Upper lobe of left lung (tissue), 6 donors: ENCODE measurements at regions not wholly inside any gene's neighbourhood (a gene's known extent, or its start where the extent isn't known, plus 50 kb on each side); places are given as distances from the start of the nearest gene placed in this dataset.

Experiments used
- ATAC-seq, 2 donors: fragments of 200-7000 bp; cut with Tn5 transposase; one replicate each; pipeline ENCODE4 v1.9.1; 2022; ENCODE audit warnings: mild to moderate bottlenecking in 2 of 2, moderate library complexity in 2 of 2; ENCODE audit not compliant: low FRiP score in 2 of 2
- DNase-seq, 2 donors: peaks; one replicate each; pipeline ENCODE4 v3.0.0-alpha.2; 2019 to 2020
- H3K27ac ChIP-seq, 4 donors: fragments of 200-600 bp; sonication (generic); one replicate each; pipeline ENCODE4 v1.5.1; 2016 to 2019
- H3K27me3 ChIP-seq, 4 donors: fragments of 200-600 bp; sonication (generic); one replicate each; pipeline ENCODE4 v1.5.1; 2017 to 2019
- H3K36me3 ChIP-seq, 4 donors: fragments of 200-600 bp; sonication (generic); one replicate each; pipeline ENCODE4 v1.5.1; 2016 to 2019
- H3K4me1 ChIP-seq, 4 donors: fragments of 200-600 bp; sonication (generic); one replicate each; pipeline ENCODE4 v1.5.1; 2018 to 2019
- H3K4me3 ChIP-seq, 4 donors: fragments of 200-600 bp; sonication (generic); one replicate each; pipeline ENCODE4 v1.5.1; 2017 to 2019; ENCODE audit warnings: mild to moderate bottlenecking in 2 of 4, moderate library complexity in 1 of 4
- H3K9me3 ChIP-seq, 4 donors: fragments of 200-600 bp; sonication (generic); one replicate each; pipeline ENCODE4 v1.5.1; 2018 to 2019
- CTCF ChIP-seq, 6 experiments: fragments of 450-650 bp in 4 of 6; fragments of 200-600 bp in 2 of 6; sonication (generic) in 2 of 6; IDR thresholded peaks; one replicate each; pipeline ENCODE4 v1.5.1; 2016 to 2019; ENCODE audit warnings: antibody characterized with exemption in 6 of 6
- EP300 ChIP-seq, 4 donors: sonication (generic); formaldehyde crosslinking; IDR thresholded peaks; one replicate each; pipeline ENCODE4 v1.5.1; 2017; ENCODE audit warnings: antibody characterized with exemption in 4 of 4, control low read depth in 2 of 4
- POLR2A ChIP-seq, 4 donors: fragments of 450-650 bp; IDR thresholded peaks; one replicate each; pipeline ENCODE4 v1.5.1; 2016 to 2017; ENCODE audit warnings: antibody characterized with exemption in 4 of 4, mild to moderate bottlenecking in 2 of 4
- POLR2AphosphoS5 ChIP-seq, 2 donors: sonication (generic); formaldehyde crosslinking; IDR thresholded peaks; one replicate each; pipeline ENCODE4 v1.5.1; 2017; ENCODE audit warnings: antibody characterized with exemption in 2 of 2
- WGBS, 2 donors: methylation state at CpG; one replicate each; pipeline ENCODE4 v1.1.5; 2017 to 2018; 5-methylcytosine and 5-hydroxymethylcytosine counted together
- donor health status: DM: no; HTN: no; CAD: no; lungs with moderate emphysema.
- donor health status: DM: no; HTN: yes; CAD: no; lungs with severe emphysema.

- Histone ChIP-seq H3K4me3 (no peak overlapping the region), H3K9me3 (no peaks in the 10 kb centered on the region), H3K27ac (no peak overlapping the region), H3K36me3 (no peaks in the 10 kb centered on the region), H3K4me1 (no peaks in the 10 kb centered on the region), H3K27me3 (no peaks in the 10 kb centered on the region)
- TF ChIP-seq POLR2A (IDR thresholded peaks at IDR 0.05) (no peak), CTCF (IDR thresholded peaks at IDR 0.05) (no peak), POLR2AphosphoS5 (IDR thresholded peaks at IDR 0.05) (no peak), EP300 (IDR thresholded peaks at IDR 0.05) (no peak)
- ATAC-seq, result no peak
- peak in 1 of 2 donors; percentile 29 for DNase-seq
- WGBS, 2 donors, result 65 to 71% methylated on average over 1 to 6 of the region's 6 CpGs
These were observed 150.8 kb downstream of the RBMX2 start for GRCh38 chrX:130552444-130553073.

- Histone ChIP-seq H3K27ac (no peak overlapping the region), H3K4me3 (no peak overlapping the region), H3K4me1 (no peaks in the 10 kb centered on the region), H3K36me3 (no peaks in the 10 kb centered on the region), H3K27me3 (no peaks in the 10 kb centered on the region), H3K9me3 (no peaks in the 10 kb centered on the region)
- ATAC-seq (no peak), DNase-seq (no peak)
- TF ChIP-seq CTCF (IDR thresholded peaks at IDR 0.05), result no peak
- TF ChIP-seq EP300 (IDR thresholded peaks at IDR 0.05), result no peak
- no peak for TF ChIP-seq POLR2AphosphoS5 (IDR thresholded peaks at IDR 0.05)
- no peak for TF ChIP-seq POLR2A (IDR thresholded peaks at IDR 0.05)
- WGBS, 2 donors, result 68 to 83% methylated on average over 3 of the region's 3 CpGs
These were observed 153.6 kb downstream of the RBMX2 start for GRCh38 chrX:130555341-130555740.

- 45% methylated on average over 3 of the region's 3 CpGs for WGBS, 2 donors
- Histone ChIP-seq H3K4me1 (no peaks in the 10 kb centered on the region), H3K36me3 (no peaks in the 10 kb centered on the region), H3K4me3 (no peak overlapping the region), H3K9me3 (no peaks in the 10 kb centered on the region), H3K27me3 (no peaks in the 10 kb centered on the region), H3K27ac (no peak overlapping the region)
- TF ChIP-seq POLR2A (IDR thresholded peaks at IDR 0.05), result no peak
- TF ChIP-seq POLR2AphosphoS5 (IDR thresholded peaks at IDR 0.05), result no peak
- TF ChIP-seq CTCF (IDR thresholded peaks at IDR 0.05), result no peak
- no peak for TF ChIP-seq EP300 (IDR thresholded peaks at IDR 0.05)
- DNase-seq (no peak), ATAC-seq (no peak)
These were observed 154.0 kb downstream of the RBMX2 start for GRCh38 chrX:130555757-130556156.

- Histone ChIP-seq H3K27me3 (no peaks in the 10 kb centered on the region), H3K9me3 (no peaks in the 10 kb centered on the region), H3K4me3 (no peak overlapping the region), H3K4me1 (no peaks in the 10 kb centered on the region), H3K36me3 (no peaks in the 10 kb centered on the region), H3K27ac (no peak overlapping the region)
- DNase-seq (no peak), ATAC-seq (no peak)
- TF ChIP-seq POLR2A (IDR thresholded peaks at IDR 0.05) (no peak), POLR2AphosphoS5 (IDR thresholded peaks at IDR 0.05) (no peak), CTCF (IDR thresholded peaks at IDR 0.05) (no peak)
- WGBS, 2 donors, result 71 to 75% methylated on average over 1 of the region's 1 CpG
These were observed 155.2 kb downstream of the RBMX2 start for GRCh38 chrX:130556951-130557350.

- no peak overlapping the region for H3K27ac ChIP-seq
- no peaks in the 10 kb centered on the region for H3K36me3 ChIP-seq
- 70 to 83% methylated on average over 1 to 5 of the region's 5 CpGs for WGBS, 2 donors
- H3K4me1 ChIP-seq, result no peaks in the 10 kb centered on the region
- H3K27me3 ChIP-seq, result no peaks in the 10 kb centered on the region
- H3K9me3 ChIP-seq, result no peaks in the 10 kb centered on the region
- H3K4me3 ChIP-seq, result no peak overlapping the region
- DNase-seq (no peak), ATAC-seq (no peak)
- TF ChIP-seq POLR2AphosphoS5 (IDR thresholded peaks at IDR 0.05) (no peak), POLR2A (IDR thresholded peaks at IDR 0.05) (no peak)
These were observed 158.8 kb downstream of the RBMX2 start for GRCh38 chrX:130560544-130560943.
